ENCODE measurements at regions not wholly inside any gene's neighbourhood (a gene's known extent, or its start where the extent isn't known, plus 50 kb on each side); places are given as distances from the start of the nearest gene placed in this dataset.

DNA sequence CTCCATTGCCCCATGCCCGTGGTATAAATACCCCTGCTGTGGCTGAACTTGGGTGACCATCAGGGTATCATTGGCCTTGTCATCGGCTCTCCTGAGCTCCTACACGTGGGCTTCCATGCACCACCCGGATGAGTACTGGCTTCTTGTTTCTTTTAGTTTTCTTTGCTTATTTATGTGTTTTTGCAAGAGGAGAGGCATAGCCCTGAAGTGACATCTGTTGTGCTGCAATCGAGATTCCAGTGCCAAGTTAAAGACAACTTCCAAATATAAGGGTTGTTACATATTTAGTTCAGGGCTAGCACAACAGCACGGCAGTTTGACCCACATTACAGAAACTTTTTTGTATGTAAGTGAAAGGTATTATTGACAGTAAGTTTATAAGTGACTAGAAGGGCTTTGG, 1087.1 kb downstream of the TBC1D22A start:
- H3K4me3 ChIP-seq (ENCODE audit: low read depth, low read length) = no peak overlapping the region
- TF ChIP-seq, protein P1, sequence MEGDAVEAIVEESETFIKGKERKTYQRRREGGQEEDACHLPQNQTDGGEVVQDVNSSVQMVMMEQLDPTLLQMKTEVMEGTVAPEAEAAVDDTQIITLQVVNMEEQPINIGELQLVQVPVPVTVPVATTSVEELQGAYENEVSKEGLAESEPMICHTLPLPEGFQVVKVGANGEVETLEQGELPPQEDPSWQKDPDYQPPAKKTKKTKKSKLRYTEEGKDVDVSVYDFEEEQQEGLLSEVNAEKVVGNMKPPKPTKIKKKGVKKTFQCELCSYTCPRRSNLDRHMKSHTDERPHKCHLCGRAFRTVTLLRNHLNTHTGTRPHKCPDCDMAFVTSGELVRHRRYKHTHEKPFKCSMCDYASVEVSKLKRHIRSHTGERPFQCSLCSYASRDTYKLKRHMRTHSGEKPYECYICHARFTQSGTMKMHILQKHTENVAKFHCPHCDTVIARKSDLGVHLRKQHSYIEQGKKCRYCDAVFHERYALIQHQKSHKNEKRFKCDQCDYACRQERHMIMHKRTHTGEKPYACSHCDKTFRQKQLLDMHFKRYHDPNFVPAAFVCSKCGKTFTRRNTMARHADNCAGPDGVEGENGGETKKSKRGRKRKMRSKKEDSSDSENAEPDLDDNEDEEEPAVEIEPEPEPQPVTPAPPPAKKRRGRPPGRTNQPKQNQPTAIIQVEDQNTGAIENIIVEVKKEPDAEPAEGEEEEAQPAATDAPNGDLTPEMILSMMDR (IDR thresholded peaks at IDR 0.05; ENCODE audit: control insufficient read depth, extremely low read depth, insufficient read depth) = no peak

DNA sequence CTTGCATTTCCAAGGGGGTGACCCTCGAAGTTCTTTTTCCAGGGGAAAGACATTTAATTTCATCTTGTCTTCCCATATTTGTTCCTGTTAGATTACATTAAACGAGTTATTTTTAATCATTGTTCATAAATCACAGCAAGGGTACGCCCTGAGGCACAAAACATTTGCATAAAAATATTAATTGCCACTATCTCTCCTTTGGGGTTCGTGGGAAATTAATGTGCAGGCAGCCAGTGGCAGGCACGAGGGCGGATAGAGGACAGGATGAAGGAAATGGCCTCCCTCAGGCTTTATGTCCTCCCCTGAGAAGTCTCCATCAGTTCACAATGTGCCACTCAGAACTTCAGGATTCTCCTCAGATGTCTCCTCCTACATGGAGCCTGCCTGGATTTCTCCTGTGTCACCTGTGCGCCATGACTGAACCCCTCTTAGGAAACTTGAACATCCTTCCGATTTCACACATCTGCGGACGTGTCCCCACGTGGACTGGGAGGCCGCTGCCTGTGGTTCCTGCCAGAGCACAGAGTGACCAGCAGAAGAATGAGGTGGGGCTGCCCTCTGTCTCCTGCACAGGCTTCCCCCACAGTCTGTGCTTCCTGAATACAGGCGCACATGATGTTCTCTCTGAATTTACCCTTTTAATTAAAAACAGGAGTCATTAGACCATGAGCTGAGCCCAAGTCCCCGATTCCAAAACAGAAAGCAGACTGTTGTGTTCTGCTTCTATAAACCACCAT, 1085.9 kb downstream of the TBC1D22A start:
- no peak for DNase-seq (ENCODE audit: low read depth)
- no peak overlapping the region for H3K4me3 ChIP-seq (ENCODE audit: low read depth, low read length)
- TF ChIP-seq, protein P1 (IDR thresholded peaks at IDR 0.05; ENCODE audit: control insufficient read depth, extremely low read depth, insufficient read depth) = no peak

More for the DNA sequence above, 1087.1 kb downstream of the TBC1D22A start:
- DNase-seq (ENCODE audit: low read depth) = no peak

DNA sequence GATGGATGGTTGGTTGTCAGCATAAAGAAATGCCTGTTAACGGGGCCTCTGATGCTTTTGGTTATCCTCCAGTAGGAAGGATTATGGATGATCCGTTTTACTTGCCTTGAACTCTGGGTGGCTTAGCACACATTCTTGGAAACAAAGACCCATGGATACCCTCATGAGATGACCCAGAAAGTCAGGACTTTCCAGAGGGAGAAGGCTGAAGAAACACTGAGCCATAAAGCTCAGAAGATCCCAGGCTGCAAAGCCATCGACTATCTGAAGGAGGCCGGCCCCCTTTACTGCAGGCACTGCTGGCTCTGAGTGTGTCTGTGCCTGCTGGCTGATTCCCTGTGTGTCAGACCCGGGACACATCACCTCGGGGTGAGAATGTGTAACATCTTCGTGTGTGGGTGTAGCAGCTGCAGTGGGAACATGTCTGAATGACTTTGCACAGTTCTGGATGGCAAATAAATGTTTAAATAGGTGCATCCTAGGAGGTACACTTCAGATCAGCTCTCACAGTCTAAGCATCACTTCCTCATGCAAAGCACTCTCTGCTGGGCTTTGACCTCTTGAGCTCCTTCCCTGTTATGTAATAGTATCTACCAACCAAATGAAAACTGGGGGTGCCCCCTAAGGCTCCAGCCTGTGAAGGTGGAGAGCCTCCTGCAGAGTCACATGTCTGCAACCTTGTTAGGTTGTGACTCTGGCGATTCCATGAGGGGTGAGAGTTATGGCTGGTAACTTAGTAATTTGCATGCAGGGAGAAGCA, 1084.9 kb downstream of the TBC1D22A start:
- no peak overlapping the region for H3K4me3 ChIP-seq (ENCODE audit: low read depth, low read length)
- TF ChIP-seq, protein P1 (IDR thresholded peaks at IDR 0.05; ENCODE audit: control insufficient read depth, extremely low read depth, insufficient read depth) = no peak
- no peak for DNase-seq (ENCODE audit: low read depth)

DNA sequence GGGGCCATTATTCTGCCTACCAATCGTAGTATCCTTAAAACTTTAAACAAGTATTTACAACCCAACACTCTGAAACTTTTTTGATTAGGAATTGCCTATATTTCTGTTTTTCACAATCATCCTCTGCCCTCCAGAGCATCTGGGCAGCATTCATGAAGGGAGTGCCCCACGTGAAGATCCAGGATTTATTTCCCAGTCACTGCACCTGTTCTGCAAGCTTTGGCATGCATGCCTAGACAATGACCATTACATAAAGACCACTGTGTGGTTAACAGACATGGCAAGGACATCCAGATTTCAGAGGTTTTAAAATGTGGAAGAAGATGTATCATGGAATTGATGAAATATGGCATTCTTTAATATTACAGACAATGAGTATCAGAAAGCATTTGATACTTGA, 1083.8 kb downstream of the TBC1D22A start:
- TF ChIP-seq, protein P1 (IDR thresholded peaks at IDR 0.05; ENCODE audit: control insufficient read depth, extremely low read depth, insufficient read depth) = no peak
- no peak for DNase-seq (ENCODE audit: low read depth)
- H3K4me3 ChIP-seq (ENCODE audit: low read depth, low read length) = no peak overlapping the region

DNA sequence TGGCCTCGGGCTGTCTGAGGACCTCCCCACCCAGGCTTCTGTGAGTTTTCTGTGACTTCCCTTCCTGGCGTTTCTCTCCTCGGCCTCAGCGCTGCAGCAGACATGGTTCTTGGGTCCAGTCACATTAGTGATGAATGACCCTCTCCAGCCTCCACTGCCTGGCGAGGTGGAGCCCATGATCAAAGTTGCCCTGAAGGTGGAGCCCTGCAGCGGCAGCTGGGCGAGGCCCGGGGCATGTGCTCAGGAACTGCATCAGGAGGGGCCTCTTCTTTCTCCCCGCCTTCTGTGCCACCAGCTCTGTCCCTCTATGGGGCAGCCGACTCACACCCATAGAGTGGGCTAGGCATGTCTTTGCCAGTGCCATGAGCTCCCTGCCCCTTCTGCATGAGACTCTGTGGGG, 1079.7 kb downstream of the TBC1D22A start:
- TF ChIP-seq, protein P1 (IDR thresholded peaks at IDR 0.05; ENCODE audit: control insufficient read depth, extremely low read depth, insufficient read depth) = no peak

DNA sequence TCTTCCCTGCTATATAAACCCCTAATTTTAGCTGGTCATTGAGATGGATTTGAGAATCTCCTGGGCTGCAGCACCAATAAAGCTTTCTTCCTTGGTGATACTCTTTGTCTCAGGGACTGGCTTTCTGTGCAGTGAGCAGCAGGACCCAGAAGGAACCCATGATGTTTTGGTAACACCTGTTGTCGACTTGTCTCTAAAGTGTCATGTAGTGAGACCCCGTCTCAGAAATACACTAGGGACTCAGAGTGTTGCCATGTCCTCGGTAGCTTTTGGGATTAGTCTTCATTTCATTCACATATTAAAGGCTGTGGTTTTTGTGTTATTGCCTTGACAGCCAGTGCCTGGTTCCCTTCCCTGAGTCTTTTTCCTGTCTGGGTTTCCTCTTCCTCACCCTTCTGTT, 1078.7 kb downstream of the TBC1D22A start:
- no peak for DNase-seq (ENCODE audit: low read depth)
- no peak overlapping the region for H3K4me3 ChIP-seq (ENCODE audit: low read depth, low read length)
- TF ChIP-seq, protein P1 (IDR thresholded peaks at IDR 0.05; ENCODE audit: control insufficient read depth, extremely low read depth, insufficient read depth) = no peak

More for the DNA sequence above, 1079.7 kb downstream of the TBC1D22A start:
- DNase-seq (ENCODE audit: low read depth) = no peak
- H3K4me3 ChIP-seq (ENCODE audit: low read depth, low read length) = no peak overlapping the region
